HG03571 (cell line): ENCODE measurements at regions not wholly inside any gene's neighbourhood (a gene's known extent, or its start where the extent isn't known, plus 50 kb on each side); places are given as distances from the start of the nearest gene placed in this dataset.

Source experiments
- ATAC-seq: cut with Tn5 transposase; IDR thresholded peaks from one replicate; pipeline ENCODE4 v1.9.1; 2021; ENCODE audit not compliant: unreplicated experiment

GRCh38 chr1:240672132-240672811, 60.3 kb upstream of the GREM2 start:
- no peak for ATAC-seq

- ATAC-seq: no peak
Measured at GRCh38 chr1:240667351-240667750, 55.4 kb upstream of the GREM2 start.

- no peak for ATAC-seq
Measured at GRCh38 chr1:240666568-240667198, 54.7 kb upstream of the GREM2 start.

GRCh38 chr1:240663169-240663879, 51.4 kb upstream of the GREM2 start:
- ATAC-seq: no peak
